ENCODE measurements at regions not wholly inside any gene's neighbourhood (a gene's known extent, or its start where the extent isn't known, plus 50 kb on each side); places are given as distances from the start of the nearest gene placed in this dataset.
"Not testable (repeated sequence)": the region's sequence is repeated elsewhere in the genome, so short reads cannot be mapped to it uniquely, and the experiment has no call there.

DNA sequence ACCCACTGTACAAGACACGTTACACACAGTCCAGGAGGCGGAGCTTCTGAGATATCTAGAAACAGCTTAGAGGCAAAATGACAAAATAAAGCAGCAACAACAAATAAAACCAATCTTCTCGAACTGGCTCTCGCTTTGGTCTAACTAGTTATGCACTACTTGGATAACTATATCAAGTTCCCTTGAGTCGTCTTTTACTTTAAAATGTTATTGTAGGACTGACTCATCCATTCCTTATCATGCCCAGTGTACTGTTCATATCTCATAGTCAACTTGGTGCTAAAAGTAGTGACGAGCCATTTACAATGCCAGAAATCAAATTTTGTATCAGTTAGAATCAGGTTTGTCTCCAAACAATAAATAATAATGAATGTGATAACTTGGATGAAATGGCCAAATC lies 102.5 kb upstream of the SLC35G4 start:
- FAIRE-seq: no peak

DNA sequence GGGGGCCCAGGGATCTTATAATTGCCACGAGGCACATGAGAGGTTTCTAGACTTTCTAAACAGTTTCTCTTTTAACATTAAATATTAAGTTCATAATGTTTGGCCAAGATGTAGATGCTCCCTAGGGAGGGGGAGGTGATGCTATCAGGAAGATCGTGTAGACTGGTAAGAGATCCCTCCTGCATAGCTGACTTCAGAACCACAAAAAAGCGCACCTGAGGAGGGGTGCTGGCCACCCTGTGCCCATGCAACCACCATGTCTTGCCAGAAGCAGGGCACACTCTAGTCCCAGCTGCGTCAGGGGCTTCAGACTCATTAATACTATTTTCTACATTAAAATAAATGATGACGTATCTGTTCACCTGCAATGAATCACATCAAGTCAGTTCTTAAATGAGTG lies 103.4 kb upstream of the SLC35G4 start:
- FAIRE-seq: no peak

DNA sequence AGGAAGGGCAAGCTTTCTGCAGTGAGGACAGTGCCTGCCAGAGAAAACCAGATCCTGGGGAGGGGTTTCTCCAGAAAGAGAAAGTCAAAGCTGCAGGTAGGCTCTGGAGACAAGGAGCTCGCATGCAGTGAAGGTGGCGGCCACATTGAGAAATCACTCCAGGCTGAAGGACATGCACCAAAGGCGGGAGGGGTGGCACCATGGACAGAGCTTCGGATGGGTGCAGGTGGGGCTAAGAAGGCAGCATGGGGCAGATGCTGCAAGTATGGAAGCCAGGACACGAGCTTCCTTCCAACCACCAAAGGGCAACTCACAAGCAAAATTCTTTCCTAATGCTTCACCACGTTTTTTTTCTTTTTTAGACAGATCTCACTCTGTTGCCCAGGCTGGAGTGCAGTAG lies 104.4 kb upstream of the SLC35G4 start:
- FAIRE-seq: no peak

DNA sequence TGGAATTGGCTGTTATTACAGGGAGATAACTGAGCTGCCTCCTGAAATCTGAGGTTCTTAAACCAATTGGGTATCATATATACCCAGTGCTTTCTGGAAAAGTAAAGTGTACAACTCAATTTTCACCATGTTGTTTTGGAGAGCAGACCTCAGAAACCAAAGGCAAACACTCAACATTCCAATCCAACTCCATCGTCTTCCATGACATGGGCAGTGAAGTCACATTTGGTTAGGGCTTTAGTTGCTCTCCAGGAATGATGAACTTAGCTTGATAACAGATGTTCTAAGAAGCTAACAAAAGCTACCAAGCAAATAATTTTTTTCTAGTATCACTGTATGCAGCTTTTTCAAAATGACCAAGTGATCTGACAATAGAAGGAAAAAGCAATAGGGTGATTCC lies 107.0 kb upstream of the SLC35G4 start:
- no peak for FAIRE-seq

DNA sequence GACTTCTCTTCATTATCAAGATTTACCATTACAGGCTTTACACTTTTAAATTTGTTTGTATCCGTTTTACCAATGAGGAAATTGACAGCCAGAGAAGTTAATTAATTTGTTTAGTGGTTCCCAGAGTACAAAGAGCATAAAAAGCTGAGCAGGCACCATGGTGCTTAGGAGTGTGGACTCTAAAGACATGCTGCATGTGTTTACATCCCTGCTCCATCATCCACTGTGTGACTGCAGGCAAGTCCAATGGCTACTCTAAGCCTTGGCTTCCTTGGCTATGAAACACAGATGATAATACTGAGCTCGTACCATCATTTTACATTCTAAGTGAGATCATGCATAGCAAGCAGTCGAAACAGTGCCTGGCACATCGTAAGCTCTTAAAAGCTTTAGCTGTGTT lies 108.0 kb upstream of the SLC35G4 start:
- no peak for FAIRE-seq

DNA sequence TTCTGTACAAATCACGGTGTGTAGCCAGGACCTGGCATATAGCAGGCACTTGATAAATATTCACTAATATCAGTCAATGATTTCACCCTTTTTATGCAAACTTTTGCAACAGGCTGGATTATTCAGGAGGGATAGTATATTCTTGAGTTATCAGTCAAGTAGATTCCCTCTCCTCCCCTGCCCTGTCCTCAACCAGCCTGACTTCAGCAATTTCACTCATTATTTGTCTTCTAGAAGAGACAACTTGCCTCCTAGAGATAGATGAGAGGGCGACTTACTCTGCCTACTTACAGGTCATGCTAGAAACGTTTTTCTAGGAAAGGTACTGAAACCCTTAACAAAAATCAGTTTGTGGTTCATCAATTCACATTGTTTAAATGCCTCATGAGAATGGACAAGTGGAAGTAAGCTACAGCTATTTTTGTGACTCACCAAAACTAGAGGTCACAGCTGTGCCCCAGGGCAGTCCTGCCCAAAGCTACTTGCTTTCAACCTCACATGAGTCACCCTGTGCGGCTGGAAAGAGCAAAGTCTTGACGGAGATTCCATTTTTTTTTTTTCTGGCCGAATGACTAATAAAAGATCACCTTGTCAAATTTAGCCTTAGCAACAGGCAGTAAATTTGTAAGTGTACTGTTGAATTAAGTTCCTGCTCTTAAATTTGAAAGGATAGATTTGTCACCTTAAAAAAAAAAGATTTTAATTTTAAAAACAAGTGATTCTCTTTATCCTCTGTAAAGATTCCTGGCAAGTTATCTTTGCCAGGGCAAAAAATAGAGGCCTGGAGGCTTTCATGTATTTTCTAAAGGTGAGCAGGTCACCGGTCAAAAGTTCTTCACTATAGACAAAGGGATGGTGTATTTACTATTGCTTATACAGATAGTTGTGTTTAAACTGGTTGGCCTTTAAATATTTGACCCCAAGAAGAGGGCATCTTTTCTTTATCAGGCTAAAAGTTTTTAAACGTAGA lies 109.0 kb upstream of the SLC35G4 start:
- FAIRE-seq: no peak

DNA sequence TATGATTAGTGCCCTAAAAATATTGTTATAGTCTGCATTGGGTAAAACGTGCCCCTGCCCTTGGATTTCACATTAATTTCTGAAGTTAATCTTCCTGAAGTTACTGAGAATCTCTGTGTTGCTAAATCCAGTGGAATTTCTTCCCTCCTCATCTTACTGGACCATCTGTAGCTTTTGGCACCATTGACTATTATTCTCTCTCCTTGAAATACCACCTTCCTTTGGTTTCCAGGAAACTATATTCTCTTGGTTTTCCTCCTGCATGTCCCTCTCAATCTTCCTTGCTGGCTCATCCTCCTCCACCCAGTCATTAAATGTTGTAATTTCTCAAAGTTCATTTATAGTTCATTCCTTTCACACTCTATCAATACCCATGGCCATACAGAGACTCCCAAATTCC lies 110.6 kb upstream of the SLC35G4 start:
- no peak for FAIRE-seq

DNA sequence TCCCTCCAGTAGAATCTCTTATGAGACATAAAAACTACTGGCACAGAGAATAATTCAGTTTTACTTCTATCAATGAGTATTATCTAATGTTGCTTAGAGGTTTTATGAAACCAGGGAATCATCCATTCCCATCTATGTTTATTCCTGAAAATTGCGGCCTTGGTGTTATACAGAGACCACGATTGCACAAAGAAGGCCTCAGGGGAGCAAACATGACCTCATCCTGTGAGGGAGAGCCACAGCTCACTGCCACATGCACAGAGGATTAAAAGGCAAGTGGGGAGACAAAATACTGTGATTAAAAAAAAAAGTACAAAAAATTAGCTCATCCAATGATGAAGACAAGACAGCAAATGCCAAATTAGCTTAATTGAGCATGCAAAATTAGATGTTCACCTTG lies 111.8 kb upstream of the SLC35G4 start:
- FAIRE-seq: no peak

DNA sequence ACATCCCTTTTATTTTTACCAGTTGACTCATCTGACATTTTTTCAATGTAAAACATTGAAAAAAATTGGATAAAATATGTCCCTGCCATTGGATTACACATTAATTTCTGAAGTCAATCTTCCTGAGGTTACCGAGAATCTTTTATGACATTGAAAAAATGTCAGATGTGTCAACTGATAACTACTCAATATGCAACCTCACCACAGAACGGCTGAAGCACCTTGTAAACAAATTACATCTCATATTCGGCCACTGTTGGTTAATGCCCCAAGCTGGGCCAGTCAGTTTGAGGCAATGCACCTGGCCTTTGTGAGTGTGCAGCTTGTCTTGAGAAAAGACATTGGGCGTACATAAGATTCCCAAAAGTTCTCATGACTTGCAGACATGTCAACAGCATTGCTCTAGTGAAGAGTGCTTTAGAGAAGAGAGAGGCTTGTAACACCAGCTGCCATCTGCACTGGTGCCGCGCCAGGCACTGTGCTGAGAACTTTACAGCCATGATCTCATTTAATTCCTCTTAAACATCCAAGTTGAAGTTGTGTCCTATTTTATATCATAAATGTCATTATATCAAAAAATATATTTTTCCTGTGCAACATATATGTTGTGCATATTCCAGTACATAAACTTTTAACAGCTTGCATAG lies 112.7 kb upstream of the SLC35G4 start:
- FAIRE-seq: no peak

DNA sequence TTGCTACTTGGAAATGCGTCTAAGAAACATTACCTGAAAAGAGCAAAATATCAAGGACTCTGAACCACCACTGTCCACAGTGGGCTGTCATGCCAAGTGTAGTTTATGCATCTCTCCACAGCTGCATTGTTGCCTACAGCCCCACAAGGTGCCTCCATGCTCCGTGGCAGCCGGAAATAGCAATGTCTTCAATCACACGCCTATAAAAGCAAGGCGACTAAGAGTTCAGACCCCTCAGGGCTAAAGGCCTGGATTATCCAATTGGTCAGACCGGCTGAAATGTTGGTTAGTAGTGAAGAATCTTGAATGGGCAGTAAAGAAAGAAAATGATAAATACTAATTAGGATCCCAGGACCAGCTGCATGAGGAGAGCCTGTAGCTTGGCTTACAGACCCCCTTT lies 114.0 kb upstream of the SLC35G4 start:
- FAIRE-seq: no peak

DNA sequence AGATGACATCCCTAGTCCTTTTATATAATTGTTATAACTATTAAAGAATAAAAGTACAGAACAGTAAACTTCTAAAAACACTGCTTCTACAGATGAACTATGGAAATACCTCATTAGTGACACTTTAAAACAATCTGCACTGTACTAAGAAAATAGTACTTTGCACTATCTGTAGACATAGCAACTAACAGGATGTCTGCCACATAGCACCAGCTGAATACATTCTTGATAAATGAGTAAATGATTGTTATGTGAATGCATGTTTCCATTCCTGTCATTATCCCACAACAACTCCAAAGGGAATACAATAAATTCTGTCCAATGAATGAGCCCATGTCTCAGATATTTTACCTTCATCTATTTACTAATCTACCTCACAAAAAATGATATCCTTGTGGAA lies 115.3 kb upstream of the SLC35G4 start:
- FAIRE-seq: no peak

DNA sequence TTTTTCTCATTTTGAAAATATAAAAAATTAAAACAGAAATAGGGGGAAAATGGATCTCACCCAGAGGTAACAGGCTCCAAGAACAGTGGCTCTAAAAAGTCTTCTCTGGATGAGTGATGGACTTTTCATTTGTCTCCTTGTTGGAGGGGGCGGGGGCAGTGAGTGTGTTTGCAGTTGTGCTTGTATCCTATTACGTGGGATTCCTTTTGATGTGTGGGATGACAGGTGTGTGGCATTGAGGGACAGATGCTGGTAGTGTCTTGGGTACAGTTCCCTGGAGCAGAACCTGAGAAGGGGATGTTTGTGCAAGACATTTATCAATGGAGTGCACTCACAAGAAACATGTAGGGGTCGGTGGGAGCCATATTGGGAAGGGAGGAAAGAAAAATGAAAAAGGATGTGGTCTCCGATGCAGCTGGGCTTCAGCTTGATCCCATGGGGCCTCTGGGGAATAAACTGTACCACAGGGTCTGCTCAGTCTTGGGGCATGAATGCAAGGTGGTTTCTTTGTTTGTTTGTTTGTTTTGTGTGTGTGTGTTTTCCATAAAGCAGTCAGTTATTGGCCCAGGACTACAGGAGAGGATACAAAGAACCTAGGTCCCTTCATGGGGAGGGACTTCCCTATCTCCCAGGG lies 120.0 kb upstream of the SLC35G4 start:
- no peak for FAIRE-seq

DNA sequence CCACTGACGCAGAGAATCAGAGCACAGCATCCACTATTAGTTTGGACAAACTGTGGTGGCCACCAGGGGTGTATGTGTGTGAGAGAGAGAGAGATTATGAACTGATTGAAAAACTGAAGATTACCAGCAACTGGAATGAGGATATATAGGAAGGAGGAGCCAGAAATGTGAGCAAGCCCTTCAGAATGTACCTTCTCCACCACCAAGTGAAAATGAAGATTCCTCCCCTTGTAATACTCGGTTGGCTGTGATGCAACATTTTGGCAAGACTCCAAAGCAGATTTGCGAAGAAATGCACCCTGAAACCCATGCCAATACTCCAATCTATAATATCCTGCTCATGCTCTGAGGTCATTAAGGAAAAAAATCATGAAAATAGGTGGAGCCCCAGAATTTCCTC lies 121.2 kb upstream of the SLC35G4 start:
- FAIRE-seq: no peak

DNA sequence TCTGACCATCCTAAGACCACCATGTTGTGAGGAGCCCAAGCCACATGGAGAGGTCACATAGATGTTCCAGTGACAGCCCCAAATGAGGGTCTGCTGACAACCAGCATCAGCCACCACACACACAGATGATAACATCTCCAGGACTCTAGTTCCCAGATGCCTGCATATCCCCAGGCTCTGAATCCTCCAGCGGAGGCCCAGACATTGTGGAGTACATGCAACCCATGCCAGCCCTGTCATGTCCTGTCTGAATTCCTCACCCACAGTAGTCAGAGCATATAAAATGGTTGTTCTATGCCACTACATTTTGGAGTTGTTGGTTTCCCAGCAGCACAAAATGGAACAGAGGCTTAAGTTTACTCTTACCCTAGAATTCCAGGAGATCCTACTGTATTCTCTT lies 122.0 kb upstream of the SLC35G4 start:
- no peak for FAIRE-seq

DNA sequence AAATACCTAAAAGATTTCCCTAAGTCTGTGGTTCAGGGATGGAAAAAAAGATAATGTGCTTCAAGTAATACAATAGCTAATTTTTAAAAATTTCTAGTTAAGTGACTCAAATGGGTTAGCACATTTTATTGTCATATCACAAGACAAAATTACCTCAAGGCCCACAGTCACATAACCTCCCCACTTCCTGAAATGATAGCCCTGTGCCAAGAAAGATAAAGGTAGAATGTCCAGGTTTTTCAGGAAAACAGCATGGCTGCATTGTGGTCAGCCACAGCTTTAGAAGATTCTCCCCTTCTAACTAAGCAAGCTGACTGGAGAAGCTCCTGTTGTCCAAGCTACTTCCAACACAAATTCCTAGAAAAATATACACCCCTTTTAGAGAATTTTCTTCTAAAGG lies 127.1 kb upstream of the SLC35G4 start:
- FAIRE-seq: no peak

DNA sequence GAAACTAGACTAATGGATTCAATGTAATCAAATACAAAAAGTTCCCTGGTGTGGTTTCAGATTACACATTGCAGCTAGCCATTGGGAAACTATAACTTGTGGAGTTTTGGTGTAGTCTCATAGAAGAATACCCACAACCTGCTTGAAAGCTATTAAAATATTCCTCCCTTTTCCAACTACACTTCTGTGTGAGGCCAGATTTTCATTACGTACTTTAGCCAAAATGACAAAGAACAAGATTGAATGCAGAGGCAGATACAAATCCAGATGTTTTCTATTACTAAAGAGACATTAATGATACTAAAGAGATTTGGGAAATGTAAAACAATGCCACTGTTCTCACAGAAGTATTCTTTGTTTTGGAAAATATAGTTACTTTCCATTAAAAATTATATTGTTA lies 128.7 kb upstream of the SLC35G4 start:
- no peak for FAIRE-seq

DNA sequence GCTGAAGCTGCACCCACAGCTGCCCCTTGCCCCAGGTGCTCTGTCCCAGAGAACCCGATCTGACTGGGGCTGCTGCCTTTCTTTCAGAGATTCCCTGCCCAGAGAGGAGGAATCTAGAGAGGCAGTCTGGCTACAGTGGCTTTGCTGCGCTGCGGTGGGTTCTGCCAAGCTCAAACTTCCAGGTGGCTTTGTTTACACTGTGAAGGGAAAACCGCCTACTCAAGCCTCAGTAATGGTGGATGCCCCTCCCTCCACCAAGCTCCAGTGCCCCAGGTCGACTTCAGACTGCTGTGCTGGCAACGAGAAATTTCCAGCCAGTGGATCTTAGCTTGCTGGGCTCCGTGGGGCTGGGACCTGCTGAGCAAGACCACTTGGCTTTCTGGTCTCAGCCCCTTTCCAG lies 130.4 kb upstream of the SLC35G4 start:
- not testable (repeated sequence) for FAIRE-seq

DNA sequence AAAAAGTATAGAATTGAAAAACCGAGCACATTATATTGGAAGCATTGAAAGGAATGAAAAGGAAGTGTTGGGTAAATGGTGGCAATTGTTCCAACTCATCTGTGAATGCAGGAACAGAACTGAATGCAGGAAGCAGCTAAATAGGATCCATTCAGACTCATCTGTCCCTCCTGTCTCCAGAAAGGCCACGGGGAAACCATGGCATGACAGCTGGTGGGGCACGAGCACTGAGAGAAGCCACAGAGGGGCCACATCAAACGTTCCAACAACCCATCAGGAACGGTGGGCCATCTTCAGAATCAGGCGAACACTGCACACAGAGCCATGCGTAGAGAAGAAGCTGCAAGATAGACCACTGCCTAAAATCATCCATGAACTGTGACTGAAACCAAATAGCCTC lies 138.5 kb upstream of the SLC35G4 start:
- no peak for FAIRE-seq

DNA sequence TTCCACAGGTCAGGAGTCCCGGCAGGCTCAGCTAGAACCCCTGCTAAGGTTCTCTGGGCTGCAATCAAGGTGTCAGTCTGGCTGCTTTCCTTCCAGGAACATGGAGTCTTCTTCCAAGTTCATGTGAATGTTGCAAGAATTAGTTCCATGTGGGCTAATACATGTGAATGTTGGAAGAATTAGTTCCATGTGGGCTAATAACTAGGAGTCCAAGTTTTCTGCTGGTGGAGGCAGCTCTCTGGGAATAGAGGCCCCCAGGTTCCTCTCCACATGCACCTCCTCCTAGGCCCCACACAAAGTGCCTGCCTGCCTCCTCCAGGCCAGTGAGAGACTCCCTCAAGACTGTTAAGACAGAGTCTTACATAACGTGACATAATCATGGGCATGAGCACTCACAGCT lies 140.8 kb upstream of the SLC35G4 start:
- FAIRE-seq: no peak

DNA sequence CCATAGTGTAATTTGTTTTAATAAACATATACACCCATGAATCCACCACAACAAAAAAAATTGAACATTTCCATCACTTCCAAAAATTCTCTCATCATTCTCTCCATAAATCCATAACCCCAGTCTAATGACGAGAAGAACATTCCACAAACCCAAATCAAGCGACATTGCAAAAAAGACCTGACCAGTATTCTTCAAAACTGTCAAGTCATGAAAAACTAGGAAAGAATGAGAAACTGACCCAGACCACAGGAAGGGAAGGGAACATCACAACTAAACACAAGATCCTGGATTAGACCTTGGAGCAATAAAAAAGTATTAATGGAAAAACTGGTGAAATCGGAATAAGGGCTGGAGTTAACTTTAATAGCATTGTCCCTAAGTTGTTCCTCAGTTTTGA lies 141.3 kb upstream of the SLC35G4 start:
- no peak for FAIRE-seq

DNA sequence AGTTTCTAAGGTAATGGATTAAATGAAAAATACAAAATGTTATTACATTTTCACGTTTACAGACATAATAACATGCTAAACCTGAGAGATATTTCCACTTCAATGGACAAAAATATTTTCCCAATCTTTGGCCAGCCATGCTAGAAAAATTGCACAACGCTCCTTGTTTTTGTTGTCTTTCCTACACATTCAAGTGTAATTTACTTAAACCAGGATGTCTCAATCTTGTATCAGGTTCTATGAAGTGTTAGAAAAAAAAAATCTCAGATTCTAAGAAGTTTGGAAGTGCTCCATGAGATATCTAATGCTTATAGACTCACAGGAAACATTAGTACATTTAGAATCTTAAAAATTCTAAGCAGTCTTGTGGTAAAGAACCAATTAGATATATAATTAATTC lies 141.8 kb upstream of the SLC35G4 start:
- no peak for FAIRE-seq

DNA sequence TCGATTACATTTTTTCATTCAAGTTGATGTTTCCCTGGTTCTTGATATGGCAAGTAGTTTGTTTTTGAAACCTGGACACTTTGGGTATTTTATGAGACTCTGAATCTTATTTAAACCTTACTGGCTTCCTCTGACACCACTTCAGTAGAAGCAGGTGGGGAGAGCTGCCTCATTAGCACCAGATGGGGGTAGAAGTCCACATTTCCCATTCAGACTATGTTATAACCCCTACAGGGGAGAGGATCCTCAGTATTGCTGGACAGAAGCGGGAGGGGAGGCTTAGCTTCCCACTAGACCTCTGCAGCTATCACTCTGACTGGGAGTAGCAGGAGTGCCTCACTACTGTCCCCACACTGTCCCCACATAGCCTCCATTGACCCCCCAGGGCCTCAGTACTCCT lies 145.3 kb upstream of the SLC35G4 start:
- no peak for FAIRE-seq

DNA sequence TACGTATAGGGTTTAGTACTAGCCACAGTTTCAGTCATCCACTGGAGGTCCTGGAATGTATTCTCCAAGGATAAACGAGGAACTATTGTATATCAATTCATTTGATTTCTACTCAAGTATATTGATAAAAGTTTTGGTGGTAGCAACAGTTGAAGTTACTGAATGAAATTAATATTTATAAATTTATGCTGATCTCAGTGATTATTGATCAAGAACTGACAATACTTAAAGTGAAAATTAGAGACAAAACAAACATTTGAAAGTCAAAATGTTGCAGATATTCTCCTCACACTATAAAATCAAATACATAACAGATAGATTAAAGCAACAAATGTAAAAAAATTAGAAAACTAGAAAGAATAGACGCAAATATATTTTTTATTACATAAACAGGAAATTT lies 150.9 kb upstream of the SLC35G4 start:
- FAIRE-seq: no peak

DNA sequence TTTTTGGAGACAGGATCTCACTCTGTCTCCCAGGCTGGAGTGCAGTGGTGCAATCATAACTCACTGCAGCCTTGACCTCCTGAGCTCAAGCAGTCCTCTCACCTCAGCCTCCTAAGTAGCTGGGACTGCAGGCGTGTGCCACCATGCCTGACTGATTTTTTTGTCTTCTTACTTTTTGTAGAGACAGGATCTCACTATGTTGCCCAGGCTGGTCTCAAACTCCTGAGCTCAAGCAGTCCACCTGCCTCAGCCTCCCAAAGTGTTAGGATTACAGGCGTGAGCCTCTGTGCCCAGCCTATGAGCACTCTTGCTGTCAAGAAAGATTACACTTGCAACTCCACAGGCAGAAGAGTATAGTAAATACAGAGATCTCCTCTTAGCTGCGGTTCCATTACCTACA lies 151.5 kb upstream of the SLC35G4 start:
- FAIRE-seq: not testable (repeated sequence)

Measured in G401.6 (cell line).